Fibroblast of lung (primary cell): ENCODE measurements at regions not wholly inside any gene's neighbourhood (a gene's known extent, or its start where the extent isn't known, plus 50 kb on each side); places are given as distances from the start of the nearest gene placed in this dataset.

Experiments used
- DNase-seq, 2 donors: peaks; one replicate each; pipeline versions ENCODE4 v3.0.0 to v3.0.0-alpha.2; 2010; ENCODE audit warnings: low read depth in 2 of 2
- H2AFZ ChIP-seq: 2 replicates; pipeline ENCODE4 v1.5.1; 2012; ENCODE audit warnings: low read length, control low read depth, inconsistent platforms
- H3K27ac ChIP-seq: 2 replicates; pipeline ENCODE4 v1.5.1; 2011; ENCODE audit warnings: low read length, control low read depth; ENCODE audit not compliant: insufficient read depth
- H3K27me3 ChIP-seq: 2 replicates; pipeline ENCODE4 v1.5.1; 2011; ENCODE audit warnings: mild to moderate bottlenecking, low read length; ENCODE audit not compliant: control insufficient read depth, insufficient read depth
- H3K36me3 ChIP-seq: 2 replicates; pipeline ENCODE4 v1.5.1; 2011; ENCODE audit warnings: low read length; ENCODE audit not compliant: control insufficient read depth, insufficient read depth
- H3K4me1 ChIP-seq: 2 replicates; pipeline ENCODE4 v1.5.1; 2011; ENCODE audit warnings: low read length; ENCODE audit not compliant: control insufficient read depth, insufficient read depth; ENCODE audit errors: extremely low read depth
- H3K4me2 ChIP-seq: 2 replicates; pipeline ENCODE4 v1.5.1; 2011; ENCODE audit warnings: low read length, control low read depth; ENCODE audit not compliant: insufficient read depth; ENCODE audit errors: extremely low read depth
- H3K4me3 ChIP-seq, 4 experiments: fragments of 200-600 bp in 1 of 4; sonication (generic) in 1 of 4; replicated peaks in 1 of 4; 2 replicates each; pipeline ENCODE4 v1.5.1; 2011 to 2016; ENCODE audit warnings: low read length in 4 of 4, low read depth in 3 of 4, mild to moderate bottlenecking in 3 of 4, control low read depth in 2 of 4, inconsistent platforms in 1 of 4, mixed read lengths in 1 of 4; ENCODE audit not compliant: insufficient read depth in 1 of 4; ENCODE audit errors: control extremely low read depth in 1 of 4
- H3K79me2 ChIP-seq: 2 replicates; pipeline ENCODE4 v1.5.1; 2012; ENCODE audit warnings: mild to moderate bottlenecking, low read length, inconsistent platforms; ENCODE audit not compliant: control insufficient read depth, insufficient read depth
- H3K9ac ChIP-seq: 2 replicates; pipeline ENCODE4 v1.5.1; 2011; ENCODE audit warnings: mild to moderate bottlenecking, low read length, control low read depth; ENCODE audit not compliant: insufficient read depth
- H3K9me3 ChIP-seq: 2 replicates; pipeline ENCODE4 v1.5.1; 2012; ENCODE audit warnings: low read depth, low read length; ENCODE audit not compliant: control insufficient read depth, insufficient read depth
- H4K20me1 ChIP-seq: 2 replicates; pipeline ENCODE4 v1.5.1; 2011; ENCODE audit warnings: low read length; ENCODE audit not compliant: control insufficient read depth, insufficient read depth; ENCODE audit errors: extremely low read depth
- CTCF ChIP-seq, 2 donors: IDR thresholded peaks in 1 of 2; conservative IDR thresholded peaks in 1 of 2; 1 replicate in 1 of 2; 2 replicates in 1 of 2; pipeline ENCODE4 v1.5.1; 2011 to 2012; ENCODE audit warnings: low read length in 2 of 2, control low read depth in 1 of 2, inconsistent platforms in 1 of 2, low read depth in 1 of 2, mild to moderate bottlenecking in 1 of 2
- EZH2 ChIP-seq: IDR thresholded peaks from 2 replicates; pipeline ENCODE4 v1.5.1; 2012; ENCODE audit warnings: low read length, control low read depth, mild to moderate bottlenecking; ENCODE audit errors: missing control alignments

- no peak for TF ChIP-seq EZH2
- no peak for TF ChIP-seq CTCF (conservative IDR thresholded peaks at IDR 0.05 in 1 of 2, IDR thresholded peaks at IDR 0.05 in 1 of 2; ENCODE audit: low read depth in 1 of 2, low read length in 2 of 2)
- no peaks in the 10 kb centered on the region for H4K20me1 ChIP-seq
- H3K9me3 ChIP-seq, result no peaks in the 10 kb centered on the region
- no peaks in the 10 kb centered on the region for H3K27me3 ChIP-seq
- no peaks in the 10 kb centered on the region for H3K36me3 ChIP-seq
- H3K27ac ChIP-seq, result no peak overlapping the region
- no peak overlapping the region for H3K4me2 ChIP-seq
- no peaks in the 10 kb centered on the region for H3K79me2 ChIP-seq
- peak in 1 of 2 donors; percentile 15 for DNase-seq
- no peak overlapping the region for H2AFZ ChIP-seq
- H3K4me3 ChIP-seq, result no peak overlapping the region
- H3K9ac ChIP-seq, result no peak overlapping the region
- H3K4me1 ChIP-seq, result no peaks in the 10 kb centered on the region
These were observed 129.6 kb upstream of the PRPS1L1 start for GRCh38 chr7:18157233-18157632.

GRCh38 chr7:18162657-18163056, 135.0 kb upstream of the PRPS1L1 start:
- Histone ChIP-seq H3K9ac (no peak overlapping the region), H3K27me3 (no peaks in the 10 kb centered on the region), H3K79me2 (no peaks in the 10 kb centered on the region), H2AFZ (no peak overlapping the region), H3K27ac (no peak overlapping the region), H3K4me2 (no peak overlapping the region), H3K4me1 (no peaks in the 10 kb centered on the region), H3K9me3 (no peaks in the 10 kb centered on the region), H3K4me3 (no peak overlapping the region), H3K36me3 (no peaks in the 10 kb centered on the region), H4K20me1 (no peaks in the 10 kb centered on the region)
- TF ChIP-seq CTCF (conservative IDR thresholded peaks at IDR 0.05 in 1 of 2, IDR thresholded peaks at IDR 0.05 in 1 of 2; ENCODE audit: low read depth in 1 of 2, low read length in 2 of 2) (no peak), EZH2 (no peak)
- DNase-seq, result no peak

- Histone ChIP-seq H3K27ac (no peak overlapping the region), H3K9me3 (no peaks in the 10 kb centered on the region), H2AFZ (no peak overlapping the region), H3K9ac (no peak overlapping the region), H4K20me1 (no peaks in the 10 kb centered on the region), H3K4me1 (no peaks in the 10 kb centered on the region), H3K4me2 (no peak overlapping the region), H3K79me2 (no peaks in the 10 kb centered on the region), H3K4me3 (no peak overlapping the region), H3K27me3 (no peaks in the 10 kb centered on the region), H3K36me3 (no peaks in the 10 kb centered on the region)
- DNase-seq, result peak in 1 of 2 donors; percentile 6
- TF ChIP-seq CTCF (conservative IDR thresholded peaks at IDR 0.05 in 1 of 2, IDR thresholded peaks at IDR 0.05 in 1 of 2; ENCODE audit: low read depth in 1 of 2, low read length in 2 of 2) (no peak), EZH2 (no peak)
These were observed 135.4 kb upstream of the PRPS1L1 start for GRCh38 chr7:18163091-18163490.
